Neural progenitor cell (in vitro differentiated cells): ENCODE measurements at regions not wholly inside any gene's neighbourhood (a gene's known extent, or its start where the extent isn't known, plus 50 kb on each side); places are given as distances from the start of the nearest gene placed in this dataset.

Source experiments
- DNase-seq: peaks from one replicate; pipeline ENCODE4 v3.0.0-alpha.2; 2016; ENCODE audit warnings: low spot score
- H2AFZ ChIP-seq: fragments of 200-600 bp; sonication (generic); replicated peaks from 2 replicates; pipeline ENCODE4 v1.6.1; 2016; ENCODE audit warnings: antibody characterized with exemption
- H3F3A ChIP-seq: fragments of 200-600 bp; sonication (generic); 2 replicates; pipeline ENCODE4 v1.6.1; 2016; ENCODE audit warnings: antibody characterized with exemption, low read depth
- H3K27ac ChIP-seq: fragments of 200-600 bp; sonication (generic); 2 replicates; pipeline ENCODE4 v1.5.1; 2016; ENCODE audit warnings: mild to moderate bottlenecking
- H3K27me3 ChIP-seq: fragments of 200-600 bp; sonication (generic); 2 replicates; pipeline ENCODE4 v1.6.1; 2016; ENCODE audit warnings: mild to moderate bottlenecking, moderate library complexity
- H3K36me3 ChIP-seq: fragments of 200-600 bp; sonication (generic); 2 replicates; pipeline ENCODE4 v1.5.1; 2016
- H3K4me1 ChIP-seq: fragments of 200-600 bp; sonication (generic); 2 replicates; pipeline ENCODE4 v1.6.1; 2016; ENCODE audit warnings: mixed run types
- H3K4me2 ChIP-seq: fragments of 200-600 bp; sonication (generic); 2 replicates; pipeline ENCODE4 v1.6.1; 2016
- H3K4me3 ChIP-seq: fragments of 200-600 bp; sonication (generic); 2 replicates; pipeline ENCODE4 v1.5.1; 2016
- H3K79me2 ChIP-seq: fragments of 200-600 bp; sonication (generic); 2 replicates; pipeline ENCODE4 v1.6.1; 2016; ENCODE audit warnings: low read depth
- H3K9ac ChIP-seq: fragments of 200-600 bp; sonication (generic); 2 replicates; pipeline ENCODE4 v1.6.1; 2016
- H3K9me3 ChIP-seq: fragments of 200-600 bp; sonication (generic); 2 replicates; pipeline ENCODE4 v1.5.1; 2016; ENCODE audit warnings: low read depth
- H4K20me1 ChIP-seq: fragments of 200-600 bp; sonication (generic); 2 replicates; pipeline ENCODE4 v1.6.1; 2016; ENCODE audit warnings: low read depth
- H3K27ac Mint-ChIP-seq: 3 replicates; pipeline ENCODE4 v1.8.0; 2021; ENCODE audit warnings: mixed read lengths
- H3K27me3 Mint-ChIP-seq: 2 replicates; pipeline ENCODE4 v1.8.0; 2022; ENCODE audit warnings: low read depth, mild to moderate bottlenecking, inconsistent platforms, moderate library complexity, mixed read lengths; ENCODE audit not compliant: insufficient read depth
- H3K36me3 Mint-ChIP-seq: 3 replicates; pipeline ENCODE4 v1.8.0; 2021; ENCODE audit warnings: mixed read lengths
- H3K4me1 Mint-ChIP-seq: 3 replicates; pipeline ENCODE4 v1.8.0; 2021; ENCODE audit warnings: mixed read lengths
- H3K4me3 Mint-ChIP-seq: 3 replicates; pipeline ENCODE4 v1.8.0; 2021; ENCODE audit warnings: mild to moderate bottlenecking, moderate library complexity, mixed read lengths
- H3K9me3 Mint-ChIP-seq: 3 replicates; pipeline ENCODE4 v1.8.0; 2020; ENCODE audit warnings: mixed read lengths
- EZH2 ChIP-seq: fragments of 200-600 bp; sonication (generic); IDR thresholded peaks from 2 replicates; pipeline ENCODE4 v1.6.1; 2017; ENCODE audit warnings: antibody characterized with exemption, mild to moderate bottlenecking, moderate library complexity
- EZH2phosphoT487 ChIP-seq: fragments of 200-600 bp; sonication (generic); IDR thresholded peaks from 2 replicates; pipeline ENCODE4 v1.6.1; 2017; ENCODE audit warnings: antibody characterized with exemption
- TF ChIP-seq, protein P1 (sequence below): fragments of 200-600 bp; sonication (generic); IDR thresholded peaks from 2 replicates; pipeline ENCODE4 v1.5.1; 2017; ENCODE audit warnings: antibody characterized with exemption, mild to moderate bottlenecking

DNA sequence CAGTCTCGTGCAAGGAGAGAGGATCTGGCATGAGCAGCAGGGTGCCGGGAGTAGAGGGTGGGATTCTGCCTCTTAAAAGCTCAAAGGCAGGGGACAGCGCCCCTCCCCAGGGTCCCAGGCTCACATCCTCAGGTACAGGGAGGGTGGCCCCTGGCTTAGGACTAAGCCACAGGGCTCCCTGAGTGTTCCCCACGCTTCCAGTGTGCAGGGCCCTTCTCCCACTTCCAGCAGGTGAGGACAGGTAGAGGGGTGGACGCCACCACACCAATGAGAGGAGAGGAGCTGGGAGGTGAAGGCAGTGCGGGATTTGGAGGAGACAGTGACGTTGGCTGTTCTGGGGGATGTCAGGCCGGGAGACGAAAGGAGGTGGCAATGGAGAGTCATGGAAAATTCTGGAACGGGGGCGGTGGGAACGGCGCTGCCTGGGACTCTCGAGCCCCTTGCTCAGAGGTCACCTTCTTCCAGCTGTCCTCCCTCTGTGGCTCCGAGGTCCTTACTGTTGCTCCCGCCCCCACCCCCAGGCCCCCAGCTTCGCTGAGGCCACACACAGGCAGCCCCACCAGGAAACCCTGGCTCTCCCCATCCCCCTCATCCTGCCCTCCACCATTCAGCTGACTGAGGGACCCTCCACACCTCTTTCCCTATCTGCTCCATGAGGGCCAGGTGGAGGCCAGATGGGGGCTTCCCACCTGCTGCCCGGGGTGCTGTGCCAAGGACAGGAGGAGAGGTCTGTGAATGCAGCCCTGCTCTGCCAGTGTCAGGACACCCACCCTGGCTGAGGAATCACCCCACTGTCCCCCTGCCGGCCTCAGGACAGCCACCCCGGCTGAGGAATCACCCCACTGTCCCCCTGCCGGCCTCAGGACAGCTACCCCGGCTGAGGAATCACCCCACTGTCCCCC is 57.7 kb upstream of the ACSF3 start:
- H3K79me2 ChIP-seq = no peaks in the 10 kb centered on the region
- H4K20me1 ChIP-seq = peaks cover 16% of the 10 kb centered on the region
- no peaks in the 10 kb centered on the region for H3K9me3 ChIP-seq
- peaks cover 4% of the 10 kb centered on the region for H3F3A ChIP-seq
- DNase-seq = no peak
- peak overlapping the region; percentile 60 for H3K4me2 ChIP-seq
- peaks cover 6% of the 10 kb centered on the region for H3K27me3 ChIP-seq
- peaks cover 18% of the 10 kb centered on the region for H3K4me1 Mint-ChIP-seq
- H3K36me3 Mint-ChIP-seq = no peaks in the 10 kb centered on the region
- no peak overlapping the region for H3K27ac Mint-ChIP-seq
- no peak overlapping the region for H3K27ac ChIP-seq
- H3K36me3 ChIP-seq = no peaks in the 10 kb centered on the region
- no peak overlapping the region for H3K4me3 Mint-ChIP-seq
- peaks cover 10% of the 10 kb centered on the region for H3K27me3 Mint-ChIP-seq
- no peak overlapping the region for H3K4me3 ChIP-seq
- H3K9me3 Mint-ChIP-seq = peaks cover 3% of the 10 kb centered on the region
- no peak overlapping the region for H3K9ac ChIP-seq
- no peak for TF ChIP-seq EZH2phosphoT487
- TF ChIP-seq EZH2 = no peak
- TF ChIP-seq, protein P1, sequence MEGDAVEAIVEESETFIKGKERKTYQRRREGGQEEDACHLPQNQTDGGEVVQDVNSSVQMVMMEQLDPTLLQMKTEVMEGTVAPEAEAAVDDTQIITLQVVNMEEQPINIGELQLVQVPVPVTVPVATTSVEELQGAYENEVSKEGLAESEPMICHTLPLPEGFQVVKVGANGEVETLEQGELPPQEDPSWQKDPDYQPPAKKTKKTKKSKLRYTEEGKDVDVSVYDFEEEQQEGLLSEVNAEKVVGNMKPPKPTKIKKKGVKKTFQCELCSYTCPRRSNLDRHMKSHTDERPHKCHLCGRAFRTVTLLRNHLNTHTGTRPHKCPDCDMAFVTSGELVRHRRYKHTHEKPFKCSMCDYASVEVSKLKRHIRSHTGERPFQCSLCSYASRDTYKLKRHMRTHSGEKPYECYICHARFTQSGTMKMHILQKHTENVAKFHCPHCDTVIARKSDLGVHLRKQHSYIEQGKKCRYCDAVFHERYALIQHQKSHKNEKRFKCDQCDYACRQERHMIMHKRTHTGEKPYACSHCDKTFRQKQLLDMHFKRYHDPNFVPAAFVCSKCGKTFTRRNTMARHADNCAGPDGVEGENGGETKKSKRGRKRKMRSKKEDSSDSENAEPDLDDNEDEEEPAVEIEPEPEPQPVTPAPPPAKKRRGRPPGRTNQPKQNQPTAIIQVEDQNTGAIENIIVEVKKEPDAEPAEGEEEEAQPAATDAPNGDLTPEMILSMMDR = no peak
- H3K4me1 ChIP-seq = peaks cover 9% of the 10 kb centered on the region
- no peak overlapping the region for H2AFZ ChIP-seq

DNA sequence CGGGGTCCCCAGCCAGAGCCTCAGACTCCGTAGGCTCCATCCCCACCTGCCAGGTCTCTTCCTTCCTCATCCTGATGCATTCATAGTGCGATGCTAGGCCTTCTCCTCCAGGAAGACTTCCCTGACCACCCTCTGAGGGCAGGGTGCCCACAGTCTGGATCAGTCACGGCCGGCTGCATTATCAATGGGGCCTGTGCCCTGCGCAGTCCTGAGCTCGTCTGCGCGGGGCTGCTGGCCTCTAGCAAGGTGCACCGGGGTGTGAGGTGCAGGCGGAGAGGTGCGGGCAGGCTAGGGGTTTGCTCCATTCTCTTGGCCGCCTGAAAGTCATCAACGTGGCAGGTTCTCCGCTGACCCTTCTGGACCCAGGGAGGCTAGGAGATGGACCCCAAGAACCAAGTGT is 56.9 kb upstream of the ACSF3 start:
- no peaks in the 10 kb centered on the region for H3K9me3 Mint-ChIP-seq
- H3K27ac Mint-ChIP-seq = no peak overlapping the region
- Histone ChIP-seq H3K4me1 (peaks cover 9% of the 10 kb centered on the region), H3K9me3 (no peaks in the 10 kb centered on the region), H3K79me2 (no peaks in the 10 kb centered on the region), H3K4me3 (no peak overlapping the region), H3K36me3 (no peaks in the 10 kb centered on the region), H2AFZ (no peak overlapping the region), H3K9ac (no peak overlapping the region), H4K20me1 (peaks cover 16% of the 10 kb centered on the region), H3F3A (peaks cover 4% of the 10 kb centered on the region), H3K4me2 (no peak overlapping the region), H3K27ac (no peak overlapping the region), H3K27me3 (peaks cover 6% of the 10 kb centered on the region)
- DNase-seq = no peak
- peaks cover 11% of the 10 kb centered on the region for H3K27me3 Mint-ChIP-seq
- H3K4me3 Mint-ChIP-seq = no peak overlapping the region
- H3K4me1 Mint-ChIP-seq = peaks cover 18% of the 10 kb centered on the region
- H3K36me3 Mint-ChIP-seq = no peaks in the 10 kb centered on the region
- TF ChIP-seq, protein P1 = no peak
- TF ChIP-seq EZH2phosphoT487 (no peak), EZH2 (no peak)

DNA sequence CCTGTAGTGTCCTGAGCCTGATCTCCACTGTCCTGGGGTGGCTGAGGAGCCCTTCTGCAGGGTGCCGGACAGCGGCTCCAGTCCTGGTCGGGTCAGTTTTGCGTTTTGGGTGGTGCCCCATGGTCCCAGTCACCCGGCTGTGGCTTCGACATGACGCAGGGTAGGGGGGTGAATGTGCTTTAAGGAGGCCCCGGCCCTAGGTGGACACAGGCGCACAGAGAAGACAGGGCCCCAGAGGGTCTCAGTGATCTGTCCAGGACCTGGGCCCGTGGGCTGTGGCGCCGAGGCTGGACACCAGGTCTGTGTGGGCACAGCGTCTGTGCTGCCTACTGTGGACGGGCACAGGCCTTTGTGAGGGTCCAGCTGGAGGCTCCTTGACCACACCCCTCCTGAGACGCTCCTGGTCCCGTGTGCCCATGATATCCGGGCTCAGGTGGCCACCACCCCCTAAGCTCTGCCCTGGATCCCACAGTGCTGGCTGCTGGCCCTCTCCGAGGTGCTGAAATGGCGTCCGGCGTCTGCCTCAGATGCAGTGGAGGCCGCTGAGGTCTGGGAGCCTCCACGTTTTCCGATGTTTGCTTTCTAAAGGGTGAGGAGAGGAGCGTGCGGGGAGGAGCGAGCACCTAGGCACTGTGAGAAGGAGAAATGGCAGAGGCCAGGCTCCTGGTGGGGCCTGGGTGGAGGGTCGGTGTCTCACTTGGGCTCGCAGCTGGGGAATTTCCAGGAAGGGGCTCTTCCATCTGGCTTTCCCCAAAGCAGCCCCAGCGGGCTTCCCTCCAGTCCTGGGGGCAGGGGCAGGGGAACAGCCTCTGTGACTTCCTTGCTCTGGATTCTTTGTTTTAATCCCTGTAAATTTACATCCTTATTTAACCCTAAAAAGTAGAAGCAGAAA is 56.1 kb upstream of the ACSF3 start:
- H3K4me2 ChIP-seq = no peak overlapping the region
- DNase-seq = peak; percentile 91
- H3K27me3 Mint-ChIP-seq = peaks cover 11% of the 10 kb centered on the region
- no peak overlapping the region for H2AFZ ChIP-seq
- no peaks in the 10 kb centered on the region for H3K36me3 Mint-ChIP-seq
- peaks cover 9% of the 10 kb centered on the region for H3K4me1 ChIP-seq
- H3K4me3 Mint-ChIP-seq = peak overlapping the region; percentile 49
- peaks cover 6% of the 10 kb centered on the region for H3K27me3 ChIP-seq
- H3K9me3 ChIP-seq = no peaks in the 10 kb centered on the region
- H4K20me1 ChIP-seq = peaks cover 16% of the 10 kb centered on the region
- no peak overlapping the region for H3K27ac Mint-ChIP-seq
- H3F3A ChIP-seq = peaks cover 4% of the 10 kb centered on the region
- H3K36me3 ChIP-seq = no peaks in the 10 kb centered on the region
- no peak overlapping the region for H3K9ac ChIP-seq
- TF ChIP-seq EZH2 (no peak), EZH2phosphoT487 (no peak)
- TF ChIP-seq, protein P1 = no peak
- no peak overlapping the region for H3K4me3 ChIP-seq
- H3K9me3 Mint-ChIP-seq = no peaks in the 10 kb centered on the region
- H3K79me2 ChIP-seq = no peaks in the 10 kb centered on the region
- no peak overlapping the region for H3K27ac ChIP-seq
- H3K4me1 Mint-ChIP-seq = peaks cover 18% of the 10 kb centered on the region
